ENCODE measurements at regions not wholly inside any gene's neighbourhood (a gene's known extent, or its start where the extent isn't known, plus 50 kb on each side); places are given as distances from the start of the nearest gene placed in this dataset.
"Not testable (repeated sequence)": the region's sequence is repeated elsewhere in the genome, so short reads cannot be mapped to it uniquely, and the experiment has no call there.

- no peak overlapping the region for H3K4me3 Mint-ChIP-seq
- no peaks in the 10 kb centered on the region for H3K36me3 Mint-ChIP-seq
- DNase-seq (ENCODE audit: low spot score) (no peak), ATAC-seq (no peak)
- no peaks in the 10 kb centered on the region for H3K4me1 Mint-ChIP-seq (ENCODE audit: low read depth in 2 of 2)
- peaks cover 4% of the 10 kb centered on the region for H3K9me3 Mint-ChIP-seq
- H3K27ac Mint-ChIP-seq, result no peak overlapping the region
- peaks cover 4 to 12% of the 10 kb centered on the region in 2 donors for H3K27me3 Mint-ChIP-seq
Measured at GRCh38 chr18:56508370-56509036, 129.9 kb downstream of the TXNL1 start.

- peaks cover 7 to 12% of the 10 kb centered on the region in 2 donors for H3K27me3 Mint-ChIP-seq
- H3K27ac Mint-ChIP-seq, result no peak overlapping the region
- ATAC-seq (no peak), DNase-seq (ENCODE audit: low spot score) (no peak)
- no peak overlapping the region for H3K4me3 Mint-ChIP-seq
- no peaks in the 10 kb centered on the region for H3K36me3 Mint-ChIP-seq
- H3K9me3 Mint-ChIP-seq, result peaks cover 4% of the 10 kb centered on the region
- no peaks in the 10 kb centered on the region for H3K4me1 Mint-ChIP-seq (ENCODE audit: low read depth in 2 of 2)
Measured at GRCh38 chr18:56505971-56506370, 132.4 kb downstream of the TXNL1 start.

GRCh38 chr18:56505293-56505692, 133.1 kb downstream of the TXNL1 start:
- Mint-ChIP-seq H3K9me3 (peaks cover 4% of the 10 kb centered on the region), H3K4me1 (ENCODE audit: low read depth in 2 of 2) (no peaks in the 10 kb centered on the region), H3K27me3 (peaks cover 7 to 12% of the 10 kb centered on the region in 2 donors), H3K4me3 (no peak overlapping the region), H3K27ac (no peak overlapping the region), H3K36me3 (no peaks in the 10 kb centered on the region)
- no peak for DNase-seq (ENCODE audit: low spot score)
- ATAC-seq, result no peak

- Mint-ChIP-seq H3K27ac (no peak overlapping the region), H3K36me3 (no peaks in the 10 kb centered on the region), H3K27me3 (peaks cover 7 to 12% of the 10 kb centered on the region in 2 donors), H3K9me3 (peaks cover 4% of the 10 kb centered on the region), H3K4me1 (ENCODE audit: low read depth in 2 of 2) (peaks cover 0 to 4% of the 10 kb centered on the region in 2 donors), H3K4me3 (no peak overlapping the region)
- ATAC-seq (no peak), DNase-seq (ENCODE audit: low spot score) (no peak)
Measured at GRCh38 chr18:56501896-56502295, 136.5 kb downstream of the TXNL1 start.

GRCh38 chr18:56495884-56496283, 142.5 kb downstream of the TXNL1 start:
- Mint-ChIP-seq H3K36me3 (no peaks in the 10 kb centered on the region), H3K27me3 (peaks cover 3 to 15% of the 10 kb centered on the region in 2 donors), H3K4me1 (ENCODE audit: low read depth in 2 of 2) (peaks cover 0 to 4% of the 10 kb centered on the region in 2 donors), H3K27ac (no peak overlapping the region), H3K9me3 (no peaks in the 10 kb centered on the region), H3K4me3 (no peak overlapping the region)
- DNase-seq (ENCODE audit: low spot score) (no peak), ATAC-seq (no peak)

- H3K27me3 Mint-ChIP-seq, result peaks cover 3 to 15% of the 10 kb centered on the region in 2 donors
- H3K27ac Mint-ChIP-seq, result no peak overlapping the region
- no peak overlapping the region for H3K4me3 Mint-ChIP-seq
- no peaks in the 10 kb centered on the region for H3K4me1 Mint-ChIP-seq (ENCODE audit: low read depth in 2 of 2)
- ATAC-seq (no peak), DNase-seq (ENCODE audit: low spot score) (no peak)
- H3K36me3 Mint-ChIP-seq, result no peaks in the 10 kb centered on the region
- H3K9me3 Mint-ChIP-seq, result no peaks in the 10 kb centered on the region
Measured at GRCh38 chr18:56493531-56493930, 144.9 kb downstream of the TXNL1 start.

GRCh38 chr18:56492136-56492535, 146.3 kb downstream of the TXNL1 start:
- no peaks in the 10 kb centered on the region for H3K9me3 Mint-ChIP-seq
- no peaks in the 10 kb centered on the region for H3K4me1 Mint-ChIP-seq (ENCODE audit: low read depth in 2 of 2)
- no peak overlapping the region for H3K27ac Mint-ChIP-seq
- DNase-seq (ENCODE audit: low spot score), result no peak
- H3K27me3 Mint-ChIP-seq, result peaks cover 3 to 15% of the 10 kb centered on the region in 2 donors
- H3K4me3 Mint-ChIP-seq, result no peak overlapping the region
- no peak for ATAC-seq
- no peaks in the 10 kb centered on the region for H3K36me3 Mint-ChIP-seq

- no peak overlapping the region for H3K4me3 Mint-ChIP-seq
- H3K9me3 Mint-ChIP-seq, result no peaks in the 10 kb centered on the region
- ATAC-seq (no peak), DNase-seq (ENCODE audit: low spot score) (no peak)
- no peak overlapping the region for H3K27ac Mint-ChIP-seq
- no peaks in the 10 kb centered on the region for H3K36me3 Mint-ChIP-seq
- H3K4me1 Mint-ChIP-seq (ENCODE audit: low read depth in 2 of 2), result no peaks in the 10 kb centered on the region
- peaks cover 3 to 15% of the 10 kb centered on the region in 2 donors for H3K27me3 Mint-ChIP-seq
Measured at GRCh38 chr18:56490942-56491341, 147.4 kb downstream of the TXNL1 start.

GRCh38 chr18:56489893-56490292, 148.5 kb downstream of the TXNL1 start:
- Mint-ChIP-seq H3K4me1 (ENCODE audit: low read depth in 2 of 2) (no peaks in the 10 kb centered on the region), H3K27ac (no peak overlapping the region), H3K9me3 (peaks cover under 1% of the 10 kb centered on the region), H3K4me3 (no peak overlapping the region), H3K36me3 (no peaks in the 10 kb centered on the region), H3K27me3 (peaks cover 3 to 15% of the 10 kb centered on the region in 2 donors)
- no peak for DNase-seq (ENCODE audit: low spot score)
- ATAC-seq, result no peak

GRCh38 chr18:56488739-56489138, 149.7 kb downstream of the TXNL1 start:
- Mint-ChIP-seq H3K4me1 (ENCODE audit: low read depth in 2 of 2) (no peaks in the 10 kb centered on the region), H3K27ac (no peak overlapping the region), H3K36me3 (no peaks in the 10 kb centered on the region), H3K27me3 (peaks cover 0 to 7% of the 10 kb centered on the region in 2 donors), H3K9me3 (peaks cover 3% of the 10 kb centered on the region), H3K4me3 (no peak overlapping the region)
- no peak for DNase-seq (ENCODE audit: low spot score)
- ATAC-seq, result no peak

GRCh38 chr18:56487801-56488200, 150.6 kb downstream of the TXNL1 start:
- H3K4me3 Mint-ChIP-seq, result no peak overlapping the region
- H3K9me3 Mint-ChIP-seq, result peaks cover 3% of the 10 kb centered on the region
- ATAC-seq (no peak), DNase-seq (ENCODE audit: low spot score) (no peak)
- no peaks in the 10 kb centered on the region for H3K4me1 Mint-ChIP-seq (ENCODE audit: low read depth in 2 of 2)
- no peak overlapping the region for H3K27ac Mint-ChIP-seq
- no peaks in the 10 kb centered on the region for H3K36me3 Mint-ChIP-seq
- peaks cover 0 to 2% of the 10 kb centered on the region in 2 donors for H3K27me3 Mint-ChIP-seq

- Mint-ChIP-seq H3K27ac (no peak overlapping the region), H3K9me3 (peaks cover 3% of the 10 kb centered on the region)
- DNase-seq (ENCODE audit: low spot score), result no peak
Measured at GRCh38 chr18:56483386-56483785, 155.0 kb downstream of the TXNL1 start.

GRCh38 chr18:56482813-56483212, 155.6 kb downstream of the TXNL1 start:
- not testable (repeated sequence) for H3K27ac Mint-ChIP-seq; H3K36me3 Mint-ChIP-seq; H3K4me3 Mint-ChIP-seq; H3K9me3 Mint-ChIP-seq; ATAC-seq; H3K27me3 Mint-ChIP-seq; H3K4me1 Mint-ChIP-seq (ENCODE audit: low read depth in 2 of 2); DNase-seq (ENCODE audit: low spot score)

More at GRCh38 chr18:56483386-56483785, 155.0 kb downstream of the TXNL1 start:
- ATAC-seq, result no peak
- Mint-ChIP-seq H3K4me3 (no peak overlapping the region), H3K36me3 (no peaks in the 10 kb centered on the region), H3K27me3 (peaks cover 3 to 7% of the 10 kb centered on the region in 2 donors), H3K4me1 (ENCODE audit: low read depth in 2 of 2) (no peaks in the 10 kb centered on the region)

GRCh38 chr18:56481751-56482150, 156.6 kb downstream of the TXNL1 start:
- no peak for ATAC-seq
- no peak overlapping the region for H3K4me3 Mint-ChIP-seq
- peaks cover 3% of the 10 kb centered on the region for H3K9me3 Mint-ChIP-seq

GRCh38 chr18:56479841-56480240, 158.6 kb downstream of the TXNL1 start:
- DNase-seq (ENCODE audit: low spot score), result no peak
- Mint-ChIP-seq H3K36me3 (no peaks in the 10 kb centered on the region), H3K27me3 (peaks cover 3 to 7% of the 10 kb centered on the region in 2 donors), H3K4me3 (no peak overlapping the region), H3K27ac (no peak overlapping the region), H3K4me1 (ENCODE audit: low read depth in 2 of 2) (no peaks in the 10 kb centered on the region), H3K9me3 (peaks cover 2% of the 10 kb centered on the region)
- no peak for ATAC-seq

More at GRCh38 chr18:56481751-56482150, 156.6 kb downstream of the TXNL1 start:
- DNase-seq (ENCODE audit: low spot score), result no peak
- no peak overlapping the region for H3K27ac Mint-ChIP-seq
- H3K4me1 Mint-ChIP-seq (ENCODE audit: low read depth in 2 of 2), result no peaks in the 10 kb centered on the region
- no peaks in the 10 kb centered on the region for H3K36me3 Mint-ChIP-seq
- H3K27me3 Mint-ChIP-seq, result peaks cover 3 to 7% of the 10 kb centered on the region in 2 donors
